Stimulated activated naive CD8-positive, alpha-beta T cell treated with anti-CD3 and anti-CD28 coated beads, Interleukin-15, amount 100 ng/mL, for 72 hours (primary cell): ENCODE measurements at regions not wholly inside any gene's neighbourhood (a gene's known extent, or its start where the extent isn't known, plus 50 kb on each side); places are given as distances from the start of the nearest gene placed in this dataset.
"Not testable (repeated sequence)": the region's sequence is repeated elsewhere in the genome, so short reads cannot be mapped to it uniquely, and the experiment has no call there.

ENCODE experiments used
- ATAC-seq: fragments of 150-1000 bp; cut with Tn5 transposase; 2 replicates; pipeline ENCODE4 v1.10.0; 2021; ENCODE audit warnings: mild to moderate bottlenecking, moderate library complexity
- DNase-seq, 2 donors: peaks; one replicate each; pipeline ENCODE4 v3.0.0; 2021 to 2022
- H3K27ac Mint-ChIP-seq, 2 donors: one replicate each; pipeline ENCODE4 v1.8.0; 2022; ENCODE audit warnings: mild to moderate bottlenecking in 2 of 2, mixed read lengths in 2 of 2, moderate library complexity in 2 of 2
- H3K27me3 Mint-ChIP-seq: one replicate; pipeline ENCODE4 v1.8.0; 2022; ENCODE audit warnings: mixed read lengths
- H3K4me1 Mint-ChIP-seq: one replicate; pipeline ENCODE4 v1.8.0; 2022; ENCODE audit warnings: mild to moderate bottlenecking, mixed read lengths
- H3K4me3 Mint-ChIP-seq, 2 donors: one replicate each; pipeline ENCODE4 v1.8.0; 2022; ENCODE audit warnings: mild to moderate bottlenecking in 2 of 2, mixed read lengths in 2 of 2, moderate library complexity in 1 of 2
- H3K9me3 Mint-ChIP-seq, 2 donors: one replicate each; pipeline ENCODE4 v1.8.0; 2022; ENCODE audit warnings: mixed read lengths in 2 of 2

GRCh38 chr5:19175776-19176570, 812.0 kb downstream of the CDH18 start:
- no peak overlapping the region for H3K27ac Mint-ChIP-seq
- H3K27me3 Mint-ChIP-seq: no peaks in the 10 kb centered on the region
- ATAC-seq (no peak), DNase-seq (no peak)
- no peaks in the 10 kb centered on the region for H3K4me1 Mint-ChIP-seq
- no peaks in the 10 kb centered on the region for H3K9me3 Mint-ChIP-seq
- H3K4me3 Mint-ChIP-seq: no peak overlapping the region

- Mint-ChIP-seq H3K4me3 (no peak overlapping the region), H3K4me1 (no peaks in the 10 kb centered on the region), H3K9me3 (no peaks in the 10 kb centered on the region), H3K27ac (no peak overlapping the region), H3K27me3 (no peaks in the 10 kb centered on the region)
- no peak for ATAC-seq
- DNase-seq: no peak
Measured at GRCh38 chr5:19179571-19179970, 808.4 kb downstream of the CDH18 start.

- Mint-ChIP-seq H3K4me1 (no peaks in the 10 kb centered on the region), H3K9me3 (peaks cover 17 to 28% of the 10 kb centered on the region in 2 donors), H3K27ac (no peak overlapping the region), H3K27me3 (no peaks in the 10 kb centered on the region), H3K4me3 (no peak overlapping the region)
- ATAC-seq (no peak), DNase-seq (no peak)
Measured at GRCh38 chr5:19189176-19189575, 798.8 kb downstream of the CDH18 start.

GRCh38 chr5:19193631-19194030, 794.4 kb downstream of the CDH18 start:
- Mint-ChIP-seq H3K27me3 (no peaks in the 10 kb centered on the region), H3K9me3 (peaks cover 12 to 14% of the 10 kb centered on the region in 2 donors), H3K4me3 (no peak overlapping the region), H3K27ac (no peak overlapping the region), H3K4me1 (no peaks in the 10 kb centered on the region)
- DNase-seq: no peak
- no peak for ATAC-seq

DNA sequence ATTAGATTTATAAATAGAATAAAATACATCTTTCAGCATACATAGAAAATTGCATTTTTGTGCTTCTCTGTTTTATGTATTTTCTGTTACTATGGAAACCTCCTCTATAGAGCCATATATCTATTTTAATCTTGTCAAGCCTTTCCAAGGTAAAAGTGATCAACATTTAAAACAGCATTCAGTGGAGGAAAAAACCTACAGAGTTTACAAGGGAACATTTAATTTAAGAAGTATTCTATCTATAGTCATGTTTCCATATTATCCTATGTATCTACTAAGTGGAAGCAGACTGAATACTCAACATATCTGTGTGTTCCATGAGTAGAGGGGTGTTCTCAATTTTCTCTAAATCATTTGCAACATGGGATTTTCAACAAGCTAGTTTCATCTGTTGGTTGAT, 791.4 kb downstream of the CDH18 start:
- H3K27ac Mint-ChIP-seq: no peak overlapping the region
- peaks cover under 1 to 7% of the 10 kb centered on the region in 2 donors for H3K9me3 Mint-ChIP-seq
- no peaks in the 10 kb centered on the region for H3K27me3 Mint-ChIP-seq
- H3K4me1 Mint-ChIP-seq: no peaks in the 10 kb centered on the region
- no peak for ATAC-seq
- no peak overlapping the region for H3K4me3 Mint-ChIP-seq
- DNase-seq: no peak

DNA sequence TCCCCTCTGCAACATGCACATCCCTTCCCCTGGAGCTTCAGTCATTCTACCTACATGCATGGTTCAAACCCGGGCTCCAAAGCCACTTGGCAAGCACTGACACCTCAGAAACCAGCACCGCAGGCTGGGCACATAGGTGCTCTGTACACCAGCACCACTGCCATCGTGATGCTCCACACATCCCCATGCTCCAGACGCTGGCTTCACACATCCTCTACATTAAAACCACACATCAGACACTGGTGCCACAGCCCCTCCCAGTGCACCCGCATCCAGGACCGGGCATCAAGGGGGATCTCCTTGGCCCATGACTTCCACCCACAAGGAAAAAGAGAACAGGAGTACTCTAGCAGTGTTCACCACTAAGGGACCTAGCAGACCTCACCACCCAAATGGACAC, 787.7 kb downstream of the CDH18 start:
- no peak overlapping the region for H3K27ac Mint-ChIP-seq
- H3K4me1 Mint-ChIP-seq: no peaks in the 10 kb centered on the region

GRCh38 chr5:19208397-19208796, 779.6 kb downstream of the CDH18 start:
- peaks cover 15 to 35% of the 10 kb centered on the region in 2 donors for H3K9me3 Mint-ChIP-seq
- DNase-seq (no peak), ATAC-seq (no peak)
- no peak overlapping the region for H3K27ac Mint-ChIP-seq
- H3K27me3 Mint-ChIP-seq: no peaks in the 10 kb centered on the region
- no peaks in the 10 kb centered on the region for H3K4me1 Mint-ChIP-seq
- no peak overlapping the region for H3K4me3 Mint-ChIP-seq

More for the DNA sequence above, 787.7 kb downstream of the CDH18 start:
- ATAC-seq: no peak
- Mint-ChIP-seq H3K4me3 (no peak overlapping the region), H3K27me3 (no peaks in the 10 kb centered on the region), H3K9me3 (peaks cover 6 to 12% of the 10 kb centered on the region in 2 donors)
- no peak for DNase-seq

GRCh38 chr5:19210886-19211285, 777.1 kb downstream of the CDH18 start:
- no peaks in the 10 kb centered on the region for H3K27me3 Mint-ChIP-seq
- H3K4me1 Mint-ChIP-seq: no peaks in the 10 kb centered on the region
- ATAC-seq (no peak), DNase-seq (no peak)
- H3K9me3 Mint-ChIP-seq: peaks cover 9 to 39% of the 10 kb centered on the region in 2 donors
- no peak overlapping the region for H3K4me3 Mint-ChIP-seq
- H3K27ac Mint-ChIP-seq: no peak overlapping the region

DNA sequence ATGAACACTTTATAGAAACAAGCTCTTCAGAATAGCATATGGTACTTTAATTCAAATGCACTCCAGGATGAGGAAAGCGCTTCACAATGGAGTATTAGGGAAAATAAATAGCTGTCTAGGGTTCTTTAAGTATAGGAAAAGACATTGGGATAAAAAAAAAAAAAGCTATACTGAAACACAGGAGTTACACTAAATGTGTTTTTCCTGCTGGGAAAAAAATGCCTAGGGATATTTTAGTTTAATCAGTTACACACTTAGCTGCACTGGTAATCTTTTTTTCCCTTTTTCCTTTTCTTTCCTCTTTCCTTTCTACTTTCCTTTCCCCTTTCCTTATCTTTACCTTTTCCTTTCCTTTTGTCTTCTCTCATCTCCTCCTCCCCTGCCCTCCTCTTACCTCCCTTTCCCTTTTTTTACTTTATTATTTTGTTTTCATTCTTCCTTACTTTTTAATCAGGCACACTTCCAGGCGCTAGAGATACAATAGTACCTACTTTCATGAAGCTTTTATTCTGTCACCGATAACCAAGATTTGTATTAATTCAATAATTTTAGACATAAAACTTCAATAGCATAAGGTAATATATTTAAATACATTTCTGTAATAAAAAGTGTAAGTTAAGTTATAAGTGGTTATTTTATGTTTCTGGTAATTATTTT, 758.7 kb downstream of the CDH18 start:
- no peak for ATAC-seq

DNA sequence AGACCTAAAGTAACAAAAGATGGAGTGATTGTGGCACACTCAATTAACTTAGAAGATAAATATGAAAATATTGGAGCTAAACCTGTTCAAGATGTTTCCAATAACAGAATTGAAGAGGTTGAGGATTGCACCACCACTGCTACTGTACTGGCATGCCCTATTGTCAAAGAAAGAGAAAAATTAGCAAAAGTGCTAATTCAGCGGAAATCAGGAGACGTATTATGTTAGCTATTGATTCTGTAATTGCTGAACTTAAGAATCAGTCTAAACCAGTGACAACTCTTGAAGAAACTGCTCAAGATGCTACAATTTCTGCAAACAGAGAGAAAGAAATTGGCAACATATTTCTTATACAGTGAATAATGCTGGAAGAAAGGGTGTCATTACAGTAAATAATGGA, 754.4 kb downstream of the CDH18 start:
- no peaks in the 10 kb centered on the region for H3K27me3 Mint-ChIP-seq
- peaks cover 0 to 5% of the 10 kb centered on the region in 2 donors for H3K9me3 Mint-ChIP-seq
- ATAC-seq: no peak
- H3K4me3 Mint-ChIP-seq: no peak overlapping the region
- no peak for DNase-seq
- H3K27ac Mint-ChIP-seq: no peak overlapping the region
- no peaks in the 10 kb centered on the region for H3K4me1 Mint-ChIP-seq

More for the DNA sequence above, 758.7 kb downstream of the CDH18 start:
- DNase-seq: no peak
- Mint-ChIP-seq H3K9me3 (no peaks in the 10 kb centered on the region), H3K27ac (no peak overlapping the region), H3K4me3 (no peak overlapping the region), H3K4me1 (no peaks in the 10 kb centered on the region), H3K27me3 (no peaks in the 10 kb centered on the region)

- Mint-ChIP-seq H3K27ac (no peak overlapping the region), H3K27me3 (no peaks in the 10 kb centered on the region), H3K4me3 (no peak overlapping the region), H3K4me1 (no peaks in the 10 kb centered on the region), H3K9me3 (peaks cover 0 to 5% of the 10 kb centered on the region in 2 donors)
- DNase-seq: no peak
- ATAC-seq: no peak
Measured at GRCh38 chr5:19235101-19235584, 752.9 kb downstream of the CDH18 start.

GRCh38 chr5:19240170-19240569, 747.8 kb downstream of the CDH18 start:
- Mint-ChIP-seq H3K27ac (no peak overlapping the region), H3K27me3 (no peaks in the 10 kb centered on the region), H3K4me3 (no peak overlapping the region), H3K9me3 (peaks cover 0 to 13% of the 10 kb centered on the region in 2 donors), H3K4me1 (no peaks in the 10 kb centered on the region)
- DNase-seq (no peak), ATAC-seq (no peak)

- Mint-ChIP-seq H3K27me3 (no peaks in the 10 kb centered on the region), H3K27ac (no peak overlapping the region), H3K4me1 (no peaks in the 10 kb centered on the region), H3K9me3 (peaks cover 12 to 22% of the 10 kb centered on the region in 2 donors), H3K4me3 (no peak overlapping the region)
- ATAC-seq (no peak), DNase-seq (no peak)
Measured at GRCh38 chr5:19241690-19242089, 746.3 kb downstream of the CDH18 start.

DNA sequence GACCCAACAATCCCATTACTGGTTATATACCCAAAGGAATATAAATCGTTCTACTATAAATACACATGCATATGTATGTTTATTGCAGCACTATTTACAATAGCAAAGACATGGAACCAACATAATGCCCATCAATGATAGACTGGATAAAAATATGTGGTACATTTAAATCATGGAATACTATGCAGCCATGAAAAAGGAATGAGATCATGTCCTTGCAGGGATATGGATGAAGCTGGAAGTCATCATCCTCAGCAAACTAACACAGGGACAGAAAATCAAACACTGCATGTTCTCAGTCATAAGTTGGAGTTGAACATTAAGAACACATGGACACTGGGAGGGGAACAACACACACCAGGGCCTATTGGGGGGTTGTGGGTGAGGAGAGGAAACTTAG, 741.8 kb downstream of the CDH18 start:
- H3K27me3 Mint-ChIP-seq, H3K4me3 Mint-ChIP-seq, ATAC-seq, H3K4me1 Mint-ChIP-seq, DNase-seq, H3K27ac Mint-ChIP-seq: not testable (repeated sequence)
- peaks cover 15 to 20% of the 10 kb centered on the region in 2 donors for H3K9me3 Mint-ChIP-seq

GRCh38 chr5:19247302-19247701, 740.7 kb downstream of the CDH18 start:
- no peaks in the 10 kb centered on the region for H3K4me1 Mint-ChIP-seq
- H3K4me3 Mint-ChIP-seq: no peak overlapping the region
- peaks cover 9 to 20% of the 10 kb centered on the region in 2 donors for H3K9me3 Mint-ChIP-seq
- H3K27me3 Mint-ChIP-seq: no peaks in the 10 kb centered on the region
- ATAC-seq (no peak), DNase-seq (no peak)
- no peak overlapping the region for H3K27ac Mint-ChIP-seq

DNA sequence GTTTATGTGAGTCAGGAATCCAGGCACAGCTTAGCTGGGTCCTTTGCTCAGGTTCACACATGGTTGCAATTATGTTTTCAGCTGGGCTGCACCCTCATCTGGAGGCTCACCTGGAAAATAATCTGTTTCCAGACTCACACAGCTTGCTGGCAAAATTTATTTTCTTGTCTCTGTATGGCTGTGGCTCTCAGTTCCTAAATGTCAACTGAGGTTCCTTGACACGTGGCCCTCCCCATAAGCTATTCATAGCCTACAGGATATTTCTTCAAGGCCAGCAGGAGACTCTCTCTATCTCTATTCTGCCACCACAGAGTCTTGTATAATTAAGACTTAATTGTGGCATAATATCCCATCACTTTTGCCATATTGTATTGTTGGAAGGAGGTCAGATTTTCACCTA, 732.0 kb downstream of the CDH18 start:
- no peak for DNase-seq
- Mint-ChIP-seq H3K27ac (no peak overlapping the region), H3K9me3 (peaks cover 16 to 28% of the 10 kb centered on the region in 2 donors), H3K4me1 (no peaks in the 10 kb centered on the region), H3K27me3 (no peaks in the 10 kb centered on the region), H3K4me3 (no peak overlapping the region)
- no peak for ATAC-seq
